ENCODE measurements at regions not wholly inside any gene's neighbourhood (a gene's known extent, or its start where the extent isn't known, plus 50 kb on each side); places are given as distances from the start of the nearest gene placed in this dataset.

DNA sequence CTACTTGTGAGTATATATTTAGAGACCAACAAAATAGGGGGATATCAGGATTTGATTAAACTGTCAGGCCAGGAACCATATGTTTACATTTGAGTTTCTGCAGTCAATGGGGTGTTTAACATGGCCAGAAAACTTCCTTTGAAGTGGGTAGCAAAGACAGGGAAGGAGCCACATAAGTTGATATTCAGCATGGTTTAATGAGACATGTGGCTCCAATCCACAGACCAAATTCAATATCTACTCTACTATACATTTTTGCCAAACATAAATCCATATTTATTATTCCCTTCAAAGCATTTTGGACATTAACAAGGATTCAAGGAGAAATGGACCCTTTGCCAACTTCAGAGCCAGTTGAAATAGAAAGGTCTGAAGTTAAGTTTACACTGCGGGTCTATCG, 99.8 kb downstream of the TAF11L14 start:
- Histone ChIP-seq H3K4me1 (no peaks in the 10 kb centered on the region), H3K27me3 (peaks cover 0 to 2% of the 10 kb centered on the region in 2 donors), H3K36me3 (replicated peaks in 1 of 2; ENCODE audit: insufficient read depth in 1 of 2, low read depth in 2 of 2) (no peaks in the 10 kb centered on the region), H3K27ac (no peak overlapping the region), H3K9me3 (no peaks in the 10 kb centered on the region), H3K4me3 (no peak overlapping the region)
- DNase-seq (no peak), ATAC-seq (no peak)
- 15 to 22% methylated on average over 2 of the region's 2 CpGs for WGBS, 2 donors
- TF ChIP-seq, protein P1, sequence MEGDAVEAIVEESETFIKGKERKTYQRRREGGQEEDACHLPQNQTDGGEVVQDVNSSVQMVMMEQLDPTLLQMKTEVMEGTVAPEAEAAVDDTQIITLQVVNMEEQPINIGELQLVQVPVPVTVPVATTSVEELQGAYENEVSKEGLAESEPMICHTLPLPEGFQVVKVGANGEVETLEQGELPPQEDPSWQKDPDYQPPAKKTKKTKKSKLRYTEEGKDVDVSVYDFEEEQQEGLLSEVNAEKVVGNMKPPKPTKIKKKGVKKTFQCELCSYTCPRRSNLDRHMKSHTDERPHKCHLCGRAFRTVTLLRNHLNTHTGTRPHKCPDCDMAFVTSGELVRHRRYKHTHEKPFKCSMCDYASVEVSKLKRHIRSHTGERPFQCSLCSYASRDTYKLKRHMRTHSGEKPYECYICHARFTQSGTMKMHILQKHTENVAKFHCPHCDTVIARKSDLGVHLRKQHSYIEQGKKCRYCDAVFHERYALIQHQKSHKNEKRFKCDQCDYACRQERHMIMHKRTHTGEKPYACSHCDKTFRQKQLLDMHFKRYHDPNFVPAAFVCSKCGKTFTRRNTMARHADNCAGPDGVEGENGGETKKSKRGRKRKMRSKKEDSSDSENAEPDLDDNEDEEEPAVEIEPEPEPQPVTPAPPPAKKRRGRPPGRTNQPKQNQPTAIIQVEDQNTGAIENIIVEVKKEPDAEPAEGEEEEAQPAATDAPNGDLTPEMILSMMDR (IDR thresholded peaks at IDR 0.05) = no peak
- no peak for TF ChIP-seq POLR2A (IDR thresholded peaks at IDR 0.05)
- intact Hi-C loops (cut with DNase I) = no loop called here

DNA sequence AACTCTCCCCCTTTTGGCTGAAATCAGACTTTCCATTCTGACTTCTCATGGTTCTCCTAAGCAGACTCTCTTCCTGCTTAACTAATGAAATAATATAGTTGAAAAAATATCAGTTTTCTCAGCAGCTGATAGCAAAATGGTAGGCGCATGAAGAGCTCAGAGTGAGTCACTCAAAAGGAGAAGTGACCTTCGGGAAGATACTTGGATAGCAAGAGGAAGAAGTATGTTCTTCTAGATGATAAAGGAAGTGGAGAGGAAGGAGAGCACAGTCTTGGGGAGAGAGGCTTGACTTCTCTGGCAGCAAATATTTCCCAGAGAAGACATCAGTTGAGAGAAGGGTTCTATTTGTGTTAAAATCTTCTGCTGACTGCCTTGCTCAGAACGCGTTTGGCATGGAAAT, 101.5 kb downstream of the TAF11L14 start:
- TF ChIP-seq, protein P1 (IDR thresholded peaks at IDR 0.05) = no peak
- no peak for TF ChIP-seq POLR2A (IDR thresholded peaks at IDR 0.05)
- no peak for ATAC-seq

DNA sequence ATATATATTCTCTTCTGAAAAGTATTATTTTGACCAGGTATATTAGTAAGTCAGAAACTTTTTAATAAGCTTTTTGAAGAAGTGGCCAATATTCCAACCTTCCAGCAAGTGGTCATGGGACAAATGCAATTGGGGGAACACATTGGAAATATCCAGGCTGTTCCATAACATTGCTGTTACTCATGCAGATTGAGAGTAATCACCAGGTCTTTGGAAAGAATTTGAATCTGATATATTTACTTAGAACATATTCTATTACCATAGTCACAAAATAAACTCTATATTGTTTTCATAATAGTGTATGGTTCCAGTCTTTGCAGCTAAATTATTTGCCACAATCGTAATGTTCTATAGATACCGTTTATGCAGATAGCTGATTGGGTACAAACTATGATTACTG, 102.8 kb downstream of the TAF11L14 start:
- WGBS, 2 donors = 75 to 78% methylated on average over 2 of the region's 2 CpGs
- H3K4me1 ChIP-seq = no peaks in the 10 kb centered on the region
- TF ChIP-seq, protein P1 (IDR thresholded peaks at IDR 0.05) = no peak
- TF ChIP-seq POLR2A (IDR thresholded peaks at IDR 0.05) = no peak

More for the DNA sequence above, 101.5 kb downstream of the TAF11L14 start:
- no peak overlapping the region for H3K27ac ChIP-seq
- H3K27me3 ChIP-seq = peaks cover 0 to 2% of the 10 kb centered on the region in 2 donors
- no peak for DNase-seq
- no peaks in the 10 kb centered on the region for H3K9me3 ChIP-seq
- H3K4me3 ChIP-seq = no peak overlapping the region
- no peaks in the 10 kb centered on the region for H3K4me1 ChIP-seq
- WGBS, 2 donors = 48 to 73% methylated on average over 4 of the region's 4 CpGs
- intact Hi-C loops (cut with DNase I) = no loop called here
- H3K36me3 ChIP-seq (replicated peaks in 1 of 2; ENCODE audit: insufficient read depth in 1 of 2, low read depth in 2 of 2) = no peaks in the 10 kb centered on the region

DNA sequence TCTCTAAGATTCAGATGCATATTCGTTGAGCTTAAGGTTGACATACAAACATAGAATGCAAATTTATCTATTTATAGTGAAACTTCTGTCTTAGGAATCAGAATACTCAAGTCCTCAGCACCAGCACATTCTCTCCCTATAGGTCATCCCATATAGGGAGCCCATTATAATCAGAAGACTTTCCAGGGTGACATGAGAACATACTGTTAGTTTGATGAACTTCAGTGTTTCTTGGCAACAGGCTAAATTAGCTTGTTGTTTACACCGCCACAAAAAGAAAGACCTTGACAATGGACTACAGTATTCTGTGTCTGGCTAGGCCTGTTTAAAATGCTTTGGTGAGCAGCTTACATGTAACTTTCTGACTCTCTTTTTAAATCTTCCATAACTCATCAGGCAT, 104.2 kb downstream of the TAF11L14 start:
- ATAC-seq = no peak
- WGBS, 2 donors = 61 to 63% methylated on average over 2 of the region's 2 CpGs
- H3K36me3 ChIP-seq (replicated peaks in 1 of 2; ENCODE audit: insufficient read depth in 1 of 2, low read depth in 2 of 2) = no peaks in the 10 kb centered on the region
- no peak for DNase-seq
- no peaks in the 10 kb centered on the region for H3K9me3 ChIP-seq
- no peak overlapping the region for H3K4me3 ChIP-seq
- intact Hi-C loops (cut with DNase I) = no loop called here
- no peaks in the 10 kb centered on the region for H3K4me1 ChIP-seq
- H3K27ac ChIP-seq = no peak overlapping the region
- TF ChIP-seq, protein P1 (IDR thresholded peaks at IDR 0.05) = no peak
- TF ChIP-seq POLR2A (IDR thresholded peaks at IDR 0.05) = no peak
- no peaks in the 10 kb centered on the region for H3K27me3 ChIP-seq

More for the DNA sequence above, 102.8 kb downstream of the TAF11L14 start:
- H3K4me3 ChIP-seq = no peak overlapping the region
- H3K9me3 ChIP-seq = no peaks in the 10 kb centered on the region
- intact Hi-C loops (cut with DNase I) = no loop called here
- no peak for DNase-seq
- ATAC-seq = no peak
- no peaks in the 10 kb centered on the region for H3K27me3 ChIP-seq
- H3K36me3 ChIP-seq (replicated peaks in 1 of 2; ENCODE audit: insufficient read depth in 1 of 2, low read depth in 2 of 2) = no peaks in the 10 kb centered on the region
- no peak overlapping the region for H3K27ac ChIP-seq

DNA sequence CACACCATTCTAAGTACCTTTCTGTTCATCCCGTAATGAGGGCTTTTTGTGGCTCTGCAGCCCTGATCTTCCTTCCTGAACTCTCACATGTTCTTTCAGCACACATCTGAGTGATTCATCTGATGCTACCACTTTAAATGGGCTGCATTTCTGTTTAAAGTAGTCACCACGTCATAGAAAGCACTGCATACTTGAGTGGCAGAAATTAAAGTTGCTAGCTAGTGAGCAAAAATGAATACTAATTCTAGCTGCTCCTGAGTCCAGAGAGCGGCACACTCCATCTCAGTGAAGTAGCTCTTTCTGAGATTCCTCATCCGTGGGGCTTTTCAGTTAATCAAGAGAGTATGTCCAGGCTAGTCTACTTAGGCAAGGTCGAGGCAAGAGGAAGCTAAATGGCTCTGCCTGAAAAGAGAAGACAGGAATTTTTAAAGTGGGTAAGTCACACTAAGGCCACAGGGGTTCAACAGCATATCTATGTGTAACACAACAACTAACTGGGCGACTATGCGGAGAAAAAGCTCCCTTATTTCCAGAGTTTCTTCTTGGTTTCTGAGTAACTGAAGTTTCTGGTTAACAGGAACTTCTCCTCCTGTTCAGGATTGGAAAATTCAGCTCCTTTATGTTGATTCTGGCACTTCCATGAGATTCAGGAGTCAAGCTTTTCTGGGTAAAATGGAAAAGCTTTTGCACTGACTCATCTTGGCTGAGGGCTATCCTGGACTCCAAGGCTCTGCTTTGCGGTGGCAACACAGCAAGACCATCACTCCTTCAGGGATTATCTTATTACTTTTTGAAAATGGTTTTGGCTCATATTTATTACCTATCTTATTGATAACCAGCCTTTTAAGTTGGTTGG, 109.5 kb downstream of the TAF11L14 start:
- no peak for DNase-seq
- intact Hi-C loops (cut with DNase I) = no loop called here
- no peaks in the 10 kb centered on the region for H3K4me1 ChIP-seq
- 45 to 62% methylated on average over 8 of the region's 8 CpGs for WGBS, 2 donors
- no peak for ATAC-seq
- no peaks in the 10 kb centered on the region for H3K36me3 ChIP-seq (replicated peaks in 1 of 2; ENCODE audit: insufficient read depth in 1 of 2, low read depth in 2 of 2)
- no peaks in the 10 kb centered on the region for H3K27me3 ChIP-seq
- H3K4me3 ChIP-seq = no peak overlapping the region
- H3K27ac ChIP-seq = no peak overlapping the region
- no peak for TF ChIP-seq POLR2A (IDR thresholded peaks at IDR 0.05)
- TF ChIP-seq, protein P1 (IDR thresholded peaks at IDR 0.05) = no peak
- no peaks in the 10 kb centered on the region for H3K9me3 ChIP-seq

Measured in body of pancreas (tissue), 4 donors.